Epithelial cell of proximal tubule (primary cell): ENCODE measurements at regions not wholly inside any gene's neighbourhood (a gene's known extent, or its start where the extent isn't known, plus 50 kb on each side); places are given as distances from the start of the nearest gene placed in this dataset.
"Not testable (repeated sequence)": the region's sequence is repeated elsewhere in the genome, so short reads cannot be mapped to it uniquely, and the experiment has no call there.

Experiments used
- DNase-seq: peaks from one replicate; pipeline ENCODE4 v3.0.0-alpha.2; 2011; ENCODE audit warnings: low read depth
- H3K4me3 ChIP-seq: 2 replicates; pipeline ENCODE4 v1.5.1; 2011; ENCODE audit warnings: low read depth, mild to moderate bottlenecking, low read length
- CTCF ChIP-seq: conservative IDR thresholded peaks from 2 replicates; pipeline ENCODE4 v1.5.1; 2012; ENCODE audit warnings: low read depth, mild to moderate bottlenecking, low read length

- no peak for DNase-seq
- no peak for TF ChIP-seq CTCF
- H3K4me3 ChIP-seq: no peak overlapping the region
These were observed 313.3 kb downstream of the ZNF536 start for GRCh38 chr19:30685426-30686000.

GRCh38 chr19:30684613-30685012 is 312.4 kb downstream of the ZNF536 start:
- no peak for DNase-seq
- H3K4me3 ChIP-seq: no peak overlapping the region
- no peak for TF ChIP-seq CTCF

DNA sequence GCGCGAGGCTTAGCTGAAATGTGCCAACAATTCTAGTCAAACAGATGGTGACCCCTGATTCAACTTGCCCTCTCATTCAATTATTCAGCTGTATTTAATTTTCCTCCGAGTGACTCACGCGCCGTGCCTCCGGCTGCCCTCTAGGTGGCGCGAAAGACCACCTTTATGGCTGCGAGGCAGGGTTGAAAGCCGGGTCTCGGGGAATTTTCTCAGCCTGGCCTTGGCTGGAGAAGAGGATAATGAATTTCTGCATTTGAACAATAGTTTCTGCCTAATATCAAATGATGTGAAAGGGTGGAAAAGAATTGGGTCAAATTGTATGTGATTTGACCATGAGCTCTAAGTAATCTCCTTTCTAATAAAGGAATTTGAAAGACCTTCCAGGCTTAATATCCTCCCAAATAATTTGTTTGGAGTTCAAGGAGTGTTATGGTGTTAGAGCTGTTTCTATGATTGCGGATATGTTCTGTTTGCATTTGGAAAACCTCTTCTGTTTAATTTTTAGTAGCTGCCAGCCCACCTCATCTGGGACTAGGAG is 310.9 kb downstream of the ZNF536 start:
- TF ChIP-seq CTCF: peak; percentile 92
- H3K4me3 ChIP-seq: no peak overlapping the region
- no peak for DNase-seq

DNA sequence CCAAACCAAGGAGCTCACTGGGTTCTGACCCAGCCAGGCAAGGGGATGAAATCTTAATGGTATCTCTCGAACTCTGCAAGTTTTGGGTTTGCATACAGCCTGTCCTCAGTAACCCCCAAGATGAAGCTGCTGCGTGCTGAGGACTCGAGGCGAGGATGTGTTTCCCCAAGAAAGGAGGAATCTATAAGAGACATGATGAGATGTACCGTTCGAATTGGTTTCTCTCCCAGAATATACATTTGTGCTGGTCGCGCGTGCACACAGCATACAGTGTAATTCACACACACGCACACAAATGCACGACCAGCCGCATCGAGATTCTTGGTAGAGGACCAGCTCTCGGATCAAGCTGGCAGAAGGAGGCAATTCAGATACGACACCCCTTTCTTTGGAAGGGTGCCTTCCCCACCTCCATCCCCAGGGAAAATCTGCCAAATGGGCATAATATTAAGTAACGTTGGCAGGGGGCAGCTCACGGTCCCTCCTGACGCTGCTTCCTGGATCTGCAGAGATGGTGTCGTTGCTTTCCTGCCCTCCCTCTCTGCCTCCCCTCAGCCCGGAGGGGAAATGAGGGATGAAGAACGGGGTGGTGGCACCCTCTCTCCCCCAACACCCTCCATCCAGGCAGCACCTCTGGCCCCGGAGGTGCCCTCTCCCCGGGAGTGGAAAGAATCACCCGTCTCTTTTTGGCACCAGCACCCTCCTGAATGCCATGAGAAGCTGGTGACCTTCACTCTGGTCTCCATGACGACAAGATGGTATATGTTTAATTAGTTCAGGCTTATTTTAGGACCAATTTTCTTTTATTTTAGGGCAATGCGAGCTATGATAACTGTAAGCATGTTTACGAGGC is 310.2 kb downstream of the ZNF536 start:
- TF ChIP-seq CTCF: no peak
- no peak overlapping the region for H3K4me3 ChIP-seq
- DNase-seq: no peak

DNA sequence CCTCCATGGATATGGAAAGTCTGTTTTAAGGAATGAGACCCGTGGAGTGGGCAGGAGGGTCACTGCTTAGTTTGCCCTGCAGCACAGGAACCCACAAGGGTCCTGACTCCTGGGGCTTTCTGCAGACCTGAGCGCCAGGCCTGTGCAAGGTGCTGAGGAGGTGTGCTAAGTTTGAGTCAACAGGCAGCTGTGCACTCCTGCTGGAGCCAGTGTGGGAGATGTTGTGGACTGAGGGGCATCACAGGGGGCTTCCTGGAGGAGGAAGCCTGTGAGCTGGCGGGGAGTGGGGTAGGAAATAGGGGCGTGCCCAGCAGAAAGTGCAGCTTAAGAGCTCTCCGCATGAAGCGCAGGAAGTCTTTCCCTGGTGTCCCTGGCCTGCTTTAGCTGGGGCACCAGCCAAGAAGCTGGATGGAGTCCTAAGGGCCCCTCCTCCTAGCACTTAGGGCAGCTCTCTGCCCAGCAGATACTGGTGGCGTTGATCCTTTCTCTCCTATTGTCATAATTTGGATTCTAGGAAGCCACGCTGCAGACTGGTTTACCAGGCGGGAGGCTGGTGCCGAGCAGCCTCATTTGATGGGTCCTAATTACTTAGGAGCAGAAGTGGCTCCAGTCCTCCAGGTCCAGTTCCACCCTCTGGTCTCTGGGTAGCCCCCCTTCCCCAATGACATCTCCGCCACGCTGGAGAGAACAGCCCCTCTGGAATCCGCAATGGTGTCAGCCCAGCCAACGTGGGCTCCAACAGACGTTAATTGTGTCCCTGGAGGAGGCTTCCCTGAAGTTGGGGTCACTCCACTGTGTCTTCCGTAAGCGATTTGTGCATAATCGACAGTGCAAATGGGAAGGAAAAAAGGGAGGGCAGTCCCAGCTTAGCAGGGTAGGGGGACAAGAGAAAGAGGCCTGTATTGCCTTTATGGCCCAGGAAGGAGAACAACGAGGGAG is 309.2 kb downstream of the ZNF536 start:
- no peak for TF ChIP-seq CTCF

GRCh38 chr19:30680399-30680798 is 308.2 kb downstream of the ZNF536 start:
- not testable (repeated sequence) for DNase-seq

More for the DNA sequence above, 309.2 kb downstream of the ZNF536 start:
- DNase-seq: no peak
- H3K4me3 ChIP-seq: no peak overlapping the region

DNA sequence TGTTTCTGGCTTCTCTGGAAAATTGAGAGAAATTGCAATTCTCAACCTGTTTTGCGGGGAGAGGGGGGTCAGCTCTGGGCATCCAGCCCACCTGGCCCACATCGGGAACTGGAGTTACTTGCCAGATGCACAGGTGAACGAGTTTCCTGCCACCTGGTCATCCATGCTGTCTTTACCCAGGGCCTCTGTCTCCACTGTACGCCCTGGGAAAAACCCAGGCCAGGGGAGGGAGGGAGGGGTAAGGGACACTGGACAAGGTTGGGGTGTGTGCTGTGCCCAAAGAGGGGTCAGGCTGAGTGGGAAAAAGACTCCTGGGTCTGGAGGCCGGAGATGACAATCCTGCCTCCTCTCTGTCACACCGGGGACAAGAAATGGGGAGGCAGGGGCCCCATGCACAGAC is 307.6 kb downstream of the ZNF536 start:
- no peak overlapping the region for H3K4me3 ChIP-seq
- no peak for TF ChIP-seq CTCF
- no peak for DNase-seq

More at GRCh38 chr19:30680399-30680798, 308.2 kb downstream of the ZNF536 start:
- H3K4me3 ChIP-seq: not testable (repeated sequence)
